ENCODE measurements at regions not wholly inside any gene's neighbourhood (a gene's known extent, or its start where the extent isn't known, plus 50 kb on each side); places are given as distances from the start of the nearest gene placed in this dataset.

DNA sequence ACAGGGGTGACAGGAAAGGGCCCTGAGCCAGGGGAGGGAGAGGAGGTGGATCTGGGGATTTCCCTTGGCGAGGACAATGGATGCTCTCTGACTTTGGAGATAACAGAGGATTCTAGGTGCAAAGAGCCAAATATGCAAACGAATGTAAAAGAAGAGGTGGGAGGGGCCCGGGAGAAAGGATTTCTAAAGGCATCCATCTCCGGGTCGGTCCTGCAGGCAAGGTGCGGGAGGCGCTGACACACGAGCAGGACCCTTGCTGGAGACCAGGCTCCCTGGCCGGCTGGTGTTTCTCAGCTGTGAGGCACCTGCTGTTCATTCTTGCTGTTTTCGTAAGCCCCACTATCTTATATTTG lies 115.2 kb upstream of the TLE3 start:
- DNase-seq (ENCODE audit: low read depth in 1 of 2, low spot score in 1 of 2) = no peak
- no peak for TF ChIP-seq JUND (IDR thresholded peaks at IDR 0.05; ENCODE audit: low read depth)
- in situ Hi-C loops (cut with HindIII; ENCODE audit: low pct_unique_long_range_greater_than_20kb, low sequenced_read_pairs) = no loop called here

DNA sequence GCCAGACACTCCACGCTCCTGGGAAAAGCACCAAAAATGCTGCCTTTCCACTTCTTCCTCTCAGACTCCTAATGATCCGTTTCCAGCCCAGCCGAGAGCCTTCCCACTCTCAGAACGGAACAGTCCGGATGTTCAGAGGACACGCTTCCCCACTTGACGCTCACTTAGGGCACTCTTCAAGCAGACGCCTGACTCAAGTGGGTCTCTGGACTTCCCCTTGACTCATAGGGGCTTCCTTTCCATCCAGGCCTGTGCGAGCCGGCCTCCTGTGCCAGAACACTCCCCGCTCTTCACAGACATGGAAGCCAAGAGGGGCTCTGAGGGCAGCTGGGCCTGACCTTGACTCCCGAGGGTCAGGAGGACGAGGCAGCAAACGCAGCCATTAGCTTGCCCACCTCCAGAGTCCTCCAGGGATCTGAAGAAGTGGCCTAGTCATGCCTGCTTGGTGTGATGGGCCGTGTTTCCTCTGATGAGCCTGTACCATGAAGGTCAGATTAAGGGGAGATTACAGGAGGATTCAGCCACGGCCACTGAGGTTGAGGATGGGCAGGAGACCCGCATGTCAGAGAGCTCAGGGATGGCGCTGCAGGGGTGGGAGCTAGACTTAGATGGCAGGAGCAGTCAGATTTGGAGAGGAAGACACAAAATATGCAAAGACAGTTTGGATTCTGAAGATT lies 114.7 kb upstream of the TLE3 start:
- in situ Hi-C loops (cut with HindIII; ENCODE audit: low pct_unique_long_range_greater_than_20kb, low sequenced_read_pairs) = no loop called here
- no peak for TF ChIP-seq JUND (IDR thresholded peaks at IDR 0.05; ENCODE audit: low read depth)
- DNase-seq (ENCODE audit: low read depth in 1 of 2, low spot score in 1 of 2) = no peak

DNA sequence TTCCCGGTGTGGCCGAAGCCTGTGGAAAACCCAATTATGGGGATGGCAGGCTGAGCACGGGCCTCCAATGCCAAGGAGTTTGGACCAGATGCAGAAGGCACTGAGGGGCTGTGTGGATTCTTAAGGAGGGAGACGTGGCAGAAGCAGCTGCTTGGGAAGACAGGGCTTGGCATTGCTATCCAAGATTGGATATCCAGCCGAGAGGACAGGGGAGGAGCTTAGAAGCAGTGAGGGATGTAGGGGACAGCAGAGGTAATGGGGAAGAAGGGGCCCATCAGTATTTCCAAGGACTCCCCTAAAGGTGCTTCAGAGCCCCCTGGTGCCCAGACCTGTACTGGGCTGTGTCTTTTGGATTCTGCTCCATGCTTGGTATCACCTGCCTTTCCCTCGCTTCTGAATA lies 112.8 kb upstream of the TLE3 start:
- in situ Hi-C loops (cut with HindIII; ENCODE audit: low pct_unique_long_range_greater_than_20kb, low sequenced_read_pairs) = no loop called here
- DNase-seq (ENCODE audit: low read depth in 1 of 2, low spot score in 1 of 2) = no peak
- TF ChIP-seq JUND (IDR thresholded peaks at IDR 0.05; ENCODE audit: low read depth) = no peak

DNA sequence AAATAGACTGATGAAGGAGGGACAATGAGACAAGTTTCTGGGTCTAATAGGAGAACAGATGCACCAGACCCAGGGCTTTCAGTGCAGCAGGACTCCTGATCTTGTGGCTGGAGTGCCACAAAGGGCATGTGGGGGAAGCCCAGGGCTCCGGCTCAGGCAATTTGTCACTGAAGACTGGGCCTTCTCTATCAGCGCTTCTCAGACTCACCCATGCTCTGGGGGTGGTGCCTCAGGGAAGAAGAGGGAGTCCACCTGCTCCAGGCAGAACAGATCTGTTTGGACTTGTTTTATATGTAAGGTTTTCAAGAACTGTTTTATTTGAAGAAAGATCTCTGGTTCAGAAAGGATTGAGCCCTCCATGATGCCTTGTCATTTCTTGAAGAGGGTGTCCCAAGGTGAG lies 112.4 kb upstream of the TLE3 start:
- in situ Hi-C loops (cut with HindIII; ENCODE audit: low pct_unique_long_range_greater_than_20kb, low sequenced_read_pairs) = no loop called here
- DNase-seq (ENCODE audit: low read depth in 1 of 2, low spot score in 1 of 2) = no peak
- TF ChIP-seq JUND (IDR thresholded peaks at IDR 0.05; ENCODE audit: low read depth) = no peak

DNA sequence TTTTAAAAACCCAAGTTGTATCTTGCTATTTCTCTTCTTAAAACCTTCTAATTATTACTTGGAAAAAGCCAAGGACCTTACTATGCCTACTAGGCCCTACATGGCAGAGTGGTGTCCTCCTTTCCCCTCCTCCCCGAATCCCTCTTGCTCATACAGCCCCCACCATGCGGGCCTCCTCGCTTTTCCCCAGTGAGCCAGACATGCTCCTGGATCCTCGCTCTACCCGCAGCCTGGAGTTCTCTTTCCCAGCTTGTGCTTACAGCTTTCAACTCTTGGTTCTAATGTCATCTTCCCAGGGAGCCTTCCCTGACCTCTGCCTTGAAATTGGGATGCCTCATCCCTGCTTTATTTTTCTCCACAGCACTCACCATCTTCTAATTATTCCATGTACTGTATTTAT lies 111.8 kb upstream of the TLE3 start:
- no peak for TF ChIP-seq JUND (IDR thresholded peaks at IDR 0.05; ENCODE audit: low read depth)
- in situ Hi-C loops (cut with HindIII; ENCODE audit: low pct_unique_long_range_greater_than_20kb, low sequenced_read_pairs) = no loop called here
- DNase-seq (ENCODE audit: low read depth in 1 of 2, low spot score in 1 of 2) = no peak

DNA sequence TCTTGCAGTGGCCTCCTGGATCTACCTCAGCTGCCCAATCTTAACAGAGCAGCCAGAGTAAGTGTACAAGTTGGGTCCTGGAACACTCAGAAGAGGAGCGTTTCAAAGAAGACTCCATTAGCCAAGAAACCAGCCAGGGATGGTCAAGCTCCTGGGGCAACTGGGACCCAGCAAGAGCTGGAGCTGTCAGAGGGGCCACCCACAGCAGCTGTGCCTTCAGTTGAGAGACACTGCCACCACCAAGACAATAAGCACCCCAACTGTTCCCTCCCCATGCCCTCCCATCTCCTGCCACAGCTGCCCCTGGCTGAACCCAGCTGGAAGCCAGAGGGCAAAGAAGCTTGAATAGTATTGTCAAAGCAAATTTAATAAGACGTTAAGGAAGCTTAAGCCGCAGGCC lies 110.6 kb upstream of the TLE3 start:
- TF ChIP-seq JUND (IDR thresholded peaks at IDR 0.05; ENCODE audit: low read depth) = no peak

DNA sequence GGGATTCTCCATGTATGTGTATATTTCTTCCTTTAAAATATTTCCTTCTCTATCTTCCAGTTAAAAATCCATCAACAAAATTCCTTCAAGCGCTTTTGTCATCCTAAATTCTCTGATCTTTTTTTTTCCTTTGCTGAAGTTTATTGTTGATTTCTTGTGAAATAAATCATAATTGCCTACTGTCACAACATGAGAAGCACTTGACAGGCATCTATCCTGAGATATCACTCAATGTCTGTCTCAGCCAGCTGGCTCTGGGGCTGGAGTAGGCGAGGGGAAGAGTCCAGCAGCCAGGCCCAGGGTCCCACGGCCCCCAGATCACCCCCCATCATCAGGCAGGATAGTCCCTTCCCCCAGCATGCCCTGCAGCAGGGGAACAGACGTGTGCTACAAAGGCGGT lies 109.0 kb upstream of the TLE3 start:
- TF ChIP-seq JUND (IDR thresholded peaks at IDR 0.05; ENCODE audit: low read depth) = no peak
- in situ Hi-C loops (cut with HindIII; ENCODE audit: low pct_unique_long_range_greater_than_20kb, low sequenced_read_pairs) = no loop called here

More for the DNA sequence above, 110.6 kb upstream of the TLE3 start:
- DNase-seq (ENCODE audit: low read depth in 1 of 2, low spot score in 1 of 2) = no peak
- in situ Hi-C loops (cut with HindIII; ENCODE audit: low pct_unique_long_range_greater_than_20kb, low sequenced_read_pairs) = no loop called here

DNA sequence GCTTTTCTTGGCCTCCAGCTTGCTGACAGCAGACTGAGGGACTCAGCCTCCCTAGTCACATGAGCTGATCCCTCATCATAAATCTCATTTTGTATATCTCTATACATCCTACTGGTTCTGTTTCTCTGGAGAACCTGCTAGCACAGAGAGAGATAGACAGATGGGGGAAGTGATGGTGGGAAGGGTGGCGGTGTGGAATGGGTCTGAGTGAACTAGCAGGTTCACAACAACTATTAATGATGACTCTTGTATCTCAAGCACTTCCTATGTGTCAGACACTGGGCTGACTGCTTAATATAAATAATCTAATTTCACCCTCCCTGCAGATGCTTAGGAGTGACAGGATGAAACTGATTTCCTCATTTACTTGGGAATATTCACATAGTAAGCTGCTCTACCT lies 106.9 kb upstream of the TLE3 start:
- in situ Hi-C loops (cut with HindIII; ENCODE audit: low pct_unique_long_range_greater_than_20kb, low sequenced_read_pairs) = no loop called here
- DNase-seq (ENCODE audit: low read depth in 1 of 2, low spot score in 1 of 2) = no peak
- TF ChIP-seq JUND (IDR thresholded peaks at IDR 0.05; ENCODE audit: low read depth) = no peak

More for the DNA sequence above, 109.0 kb upstream of the TLE3 start:
- DNase-seq (ENCODE audit: low read depth in 1 of 2, low spot score in 1 of 2) = no peak

DNA sequence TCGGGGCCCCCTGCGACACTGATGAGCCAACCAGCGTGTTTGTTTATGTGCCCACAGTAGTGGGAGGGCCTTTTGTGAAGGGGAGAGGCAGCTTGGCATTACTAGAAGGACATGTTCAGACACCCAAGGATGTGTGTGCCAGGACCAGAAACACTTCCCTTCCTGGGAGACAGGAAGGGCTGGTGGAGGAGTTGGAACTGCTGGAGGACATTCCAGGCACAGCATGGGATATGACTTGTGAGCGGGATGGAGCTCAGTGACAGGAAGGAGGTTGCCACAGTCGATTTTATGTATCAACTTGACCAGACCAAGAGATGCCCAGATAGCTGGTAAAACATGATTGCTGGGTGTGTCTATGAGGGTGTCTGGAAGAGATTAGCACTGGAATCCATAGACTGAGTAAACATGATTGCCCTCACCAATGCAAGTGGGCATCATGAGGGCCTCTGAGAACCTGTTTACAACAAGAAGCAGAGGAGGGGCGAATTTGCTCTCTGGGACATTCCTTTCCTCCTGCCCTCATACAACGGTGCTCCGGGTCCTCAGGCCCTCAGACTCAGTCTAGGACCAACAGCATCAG lies 106.4 kb upstream of the TLE3 start:
- in situ Hi-C loops (cut with HindIII; ENCODE audit: low pct_unique_long_range_greater_than_20kb, low sequenced_read_pairs) = no loop called here
- TF ChIP-seq JUND (IDR thresholded peaks at IDR 0.05; ENCODE audit: low read depth) = no peak
- DNase-seq (ENCODE audit: low read depth in 1 of 2, low spot score in 1 of 2) = no peak

DNA sequence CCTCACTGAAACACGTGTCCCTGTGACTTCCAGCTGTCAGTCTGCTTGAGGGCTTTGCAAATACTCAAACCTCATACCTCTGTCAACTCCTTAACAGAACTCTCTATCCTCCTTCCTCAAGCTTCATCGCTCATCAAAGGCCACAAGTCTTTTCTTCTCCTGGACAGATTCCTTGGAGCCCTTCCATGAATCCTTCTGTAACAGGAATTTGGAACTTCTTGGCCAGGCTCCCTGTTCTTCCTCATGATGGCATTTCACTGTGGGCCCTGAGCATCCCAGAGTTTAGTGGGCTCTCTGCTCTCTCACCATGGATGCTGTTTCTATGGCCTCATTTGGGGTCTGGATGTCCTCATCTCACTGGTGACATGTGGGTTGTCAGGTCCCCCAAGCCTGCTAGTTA lies 105.0 kb upstream of the TLE3 start:
- in situ Hi-C loops (cut with HindIII; ENCODE audit: low pct_unique_long_range_greater_than_20kb, low sequenced_read_pairs) = no loop called here
- no peak for DNase-seq (ENCODE audit: low read depth in 1 of 2, low spot score in 1 of 2)
- TF ChIP-seq JUND (IDR thresholded peaks at IDR 0.05; ENCODE audit: low read depth) = no peak

DNA sequence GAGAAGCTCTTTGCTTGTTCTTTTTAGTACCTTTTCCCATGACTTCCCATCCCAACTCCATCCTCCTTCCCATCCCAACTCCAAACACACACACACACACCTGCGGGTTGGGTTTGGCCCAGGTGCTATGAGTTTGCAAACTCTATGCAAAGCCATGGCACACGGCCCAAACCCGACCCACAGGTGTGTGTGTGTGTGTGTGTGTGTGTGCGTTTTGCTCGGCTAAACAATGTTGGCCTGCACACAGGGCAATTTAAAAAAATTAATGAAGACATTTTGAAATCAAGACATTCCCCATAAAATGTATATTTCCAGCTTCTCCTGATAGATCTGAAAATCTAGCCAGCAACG lies 103.7 kb upstream of the TLE3 start:
- in situ Hi-C loops (cut with HindIII; ENCODE audit: low pct_unique_long_range_greater_than_20kb, low sequenced_read_pairs) = no loop called here
- no peak for TF ChIP-seq JUND (IDR thresholded peaks at IDR 0.05; ENCODE audit: low read depth)

DNA sequence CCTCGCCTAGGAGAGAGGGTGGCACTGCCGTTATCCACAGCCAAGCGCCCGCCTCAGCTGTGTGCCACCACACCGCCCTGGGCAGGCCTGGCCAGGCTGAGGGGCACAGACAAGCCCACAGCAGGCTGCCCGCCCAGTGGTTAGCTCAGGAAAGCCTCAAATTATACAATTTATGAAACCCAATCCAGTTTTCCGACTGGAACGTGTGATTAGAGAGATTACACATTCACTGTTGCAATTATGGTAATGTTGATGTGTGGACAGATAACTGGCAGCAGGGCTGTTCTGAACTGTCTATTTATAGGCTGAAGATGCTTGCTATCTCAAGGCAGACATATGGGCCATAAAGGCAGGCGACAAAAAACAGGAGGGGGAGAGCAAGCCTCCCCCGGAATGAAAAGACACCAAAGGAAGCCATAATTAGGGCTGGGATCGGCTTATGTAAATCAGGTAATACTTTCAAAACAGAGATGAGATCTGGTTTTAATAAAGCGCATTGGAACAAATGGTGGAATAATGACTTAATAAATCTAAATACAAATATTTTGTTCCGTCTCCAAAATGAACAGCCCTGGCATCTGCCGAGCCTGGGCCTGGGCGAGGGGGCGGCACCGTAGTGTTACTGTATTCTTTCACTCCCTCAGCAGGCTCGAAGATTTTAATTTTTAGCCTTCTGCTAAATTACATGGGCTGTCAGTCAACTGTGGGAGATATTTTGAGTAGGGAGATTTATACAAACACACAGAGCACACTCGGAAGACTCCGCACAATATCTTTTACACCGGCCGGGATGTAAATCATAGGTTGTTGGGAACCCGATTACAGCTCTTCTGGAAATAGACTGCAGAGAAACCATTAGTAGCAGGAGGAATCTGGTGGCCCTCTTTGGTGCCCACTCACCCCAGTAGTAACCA lies 103.1 kb upstream of the TLE3 start:
- no peak for DNase-seq (ENCODE audit: low read depth in 1 of 2, low spot score in 1 of 2)
- TF ChIP-seq JUND (IDR thresholded peaks at IDR 0.05; ENCODE audit: low read depth) = no peak
- in situ Hi-C loops (cut with HindIII; ENCODE audit: low pct_unique_long_range_greater_than_20kb, low sequenced_read_pairs) = no loop called here

More for the DNA sequence above, 103.7 kb upstream of the TLE3 start:
- DNase-seq (ENCODE audit: low read depth in 1 of 2, low spot score in 1 of 2) = peak in 1 of 2 experiments; percentile 41
